ENCODE measurements at regions not wholly inside any gene's neighbourhood (a gene's known extent, or its start where the extent isn't known, plus 50 kb on each side); places are given as distances from the start of the nearest gene placed in this dataset.
"Not testable (repeated sequence)": the region's sequence is repeated elsewhere in the genome, so short reads cannot be mapped to it uniquely, and the experiment has no call there.

GRCh38 chr10:23869548-23869947 is 339.4 kb upstream of the KIAA1217 start:
- no peak for DNase-seq (ENCODE audit: extremely low read depth in 1 of 2, low read depth in 1 of 2)

GRCh38 chr10:23869996-23870395 is 338.9 kb upstream of the KIAA1217 start:
- DNase-seq (ENCODE audit: extremely low read depth in 1 of 2, low read depth in 1 of 2) = no peak

GRCh38 chr10:23870651-23871610 is 338.0 kb upstream of the KIAA1217 start:
- no peak for DNase-seq (ENCODE audit: extremely low read depth in 1 of 2, low read depth in 1 of 2)

GRCh38 chr10:23872290-23872689 is 336.6 kb upstream of the KIAA1217 start:
- DNase-seq (ENCODE audit: extremely low read depth in 1 of 2, low read depth in 1 of 2) = no peak

DNA sequence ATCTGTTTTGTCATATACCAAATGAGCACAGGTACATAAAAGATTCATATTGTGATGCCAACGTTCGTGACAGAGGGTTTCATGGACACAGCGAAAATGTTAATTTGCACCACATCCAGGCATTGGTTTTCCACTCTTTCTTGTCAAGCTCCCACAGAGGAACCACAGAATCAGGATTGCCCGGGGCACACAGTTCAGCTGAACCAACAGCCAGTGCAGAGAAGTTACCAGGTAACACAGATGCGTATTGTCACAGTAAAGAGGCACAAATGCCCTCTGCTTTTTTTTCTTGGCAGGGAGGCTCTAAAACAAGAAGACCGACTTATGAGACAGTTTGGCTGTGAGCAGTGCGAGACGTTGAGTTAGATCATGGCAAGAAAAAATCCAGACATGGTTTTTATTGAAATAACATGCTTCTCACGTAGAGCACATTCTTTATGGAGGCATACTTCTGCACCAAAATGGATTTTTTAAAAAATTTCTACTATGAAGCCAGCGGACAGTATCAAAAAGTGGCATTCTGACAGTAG is 331.1 kb upstream of the KIAA1217 start:
- no peak for DNase-seq (ENCODE audit: extremely low read depth in 1 of 2, low read depth in 1 of 2)

GRCh38 chr10:23884670-23885069 is 324.3 kb upstream of the KIAA1217 start:
- no peak for DNase-seq (ENCODE audit: extremely low read depth in 1 of 2, low read depth in 1 of 2)

DNA sequence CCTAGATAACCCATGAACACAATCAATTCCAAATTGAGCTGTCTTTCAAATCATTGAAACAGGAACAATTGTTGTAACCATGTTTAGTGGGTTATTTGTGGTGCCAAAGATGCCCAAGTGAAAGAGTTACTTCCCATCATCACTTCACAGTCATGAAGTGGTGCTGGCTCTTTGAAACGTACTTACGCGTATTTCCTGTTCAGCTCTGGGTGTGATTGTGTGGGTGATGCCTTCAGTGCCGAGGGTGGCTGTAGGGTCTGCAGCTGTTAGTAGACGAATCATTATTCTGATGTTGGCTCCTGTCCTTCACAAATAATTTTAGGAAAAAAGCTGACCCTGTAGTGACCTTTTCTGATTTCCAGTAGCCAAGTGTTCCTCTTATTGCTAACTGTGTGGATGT is 323.1 kb upstream of the KIAA1217 start:
- DNase-seq (ENCODE audit: extremely low read depth in 1 of 2, low read depth in 1 of 2) = no peak

GRCh38 chr10:23886355-23886754 is 322.6 kb upstream of the KIAA1217 start:
- DNase-seq (ENCODE audit: extremely low read depth in 1 of 2, low read depth in 1 of 2) = no peak

GRCh38 chr10:23891301-23891700 is 317.6 kb upstream of the KIAA1217 start:
- no peak for DNase-seq (ENCODE audit: extremely low read depth in 1 of 2, low read depth in 1 of 2)

DNA sequence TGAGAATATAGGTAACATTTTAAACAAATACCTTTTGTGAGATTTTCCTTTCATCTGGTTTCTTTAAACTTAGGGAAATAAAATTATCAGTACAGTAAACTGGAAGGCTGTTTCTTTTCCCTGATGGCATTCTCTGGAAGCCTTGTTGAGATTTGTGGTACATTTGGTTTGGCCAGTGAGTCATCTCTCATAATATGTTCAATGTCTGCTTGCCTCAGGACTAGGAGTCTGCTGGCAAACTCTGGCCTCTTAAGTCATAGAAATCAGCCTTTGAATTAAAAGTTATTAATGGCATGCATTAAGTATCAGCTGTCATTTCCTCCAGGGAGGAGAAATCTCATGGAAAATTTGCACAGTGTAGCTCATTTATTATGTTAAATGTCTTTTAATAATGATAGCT is 316.6 kb upstream of the KIAA1217 start:
- no peak for DNase-seq (ENCODE audit: extremely low read depth in 1 of 2, low read depth in 1 of 2)

- DNase-seq (ENCODE audit: extremely low read depth in 1 of 2, low read depth in 1 of 2) = no peak
These were observed 311.7 kb upstream of the KIAA1217 start for GRCh38 chr10:23897267-23897666.

DNA sequence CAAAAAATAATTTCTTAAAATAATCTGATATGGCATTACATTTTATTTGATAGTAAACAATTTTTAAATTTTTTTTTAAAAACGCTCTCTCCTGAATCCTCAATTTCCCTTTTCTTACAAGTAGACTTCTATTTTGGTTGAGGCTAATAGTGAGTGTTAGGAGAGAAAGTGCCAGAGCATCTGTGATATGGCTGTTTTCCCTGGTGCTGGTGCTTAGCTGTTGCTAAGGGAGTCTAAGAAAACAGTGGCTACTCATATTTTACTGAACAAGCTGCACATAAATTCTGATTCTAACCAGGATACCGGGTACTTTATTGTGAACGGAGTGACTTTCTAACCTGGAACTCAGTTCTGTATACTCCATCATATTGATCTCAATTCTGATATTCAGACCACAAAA is 311.1 kb upstream of the KIAA1217 start:
- no peak for DNase-seq (ENCODE audit: extremely low read depth in 1 of 2, low read depth in 1 of 2)

- DNase-seq (ENCODE audit: extremely low read depth in 1 of 2, low read depth in 1 of 2) = no peak
These were observed 309.8 kb upstream of the KIAA1217 start for GRCh38 chr10:23899166-23899565.

DNA sequence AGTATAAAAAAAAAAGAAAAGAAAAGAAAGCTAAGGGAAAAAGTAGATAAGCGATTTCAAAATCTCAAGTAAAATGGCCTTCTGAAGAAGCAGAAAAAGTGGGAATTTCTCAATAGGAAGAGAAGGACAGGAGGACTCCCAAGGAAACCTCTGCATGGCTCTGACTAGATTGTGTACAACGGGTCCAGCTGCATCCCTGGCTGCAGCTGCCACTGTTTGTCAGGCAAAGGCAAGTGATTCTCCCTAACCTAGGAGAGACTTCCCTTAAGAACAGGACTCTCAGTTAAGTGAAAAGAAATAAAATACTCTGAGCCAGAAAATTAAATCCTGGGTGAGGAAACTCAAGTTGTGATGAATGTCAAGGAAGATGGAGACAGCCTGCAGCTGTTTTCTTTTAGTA is 298.6 kb upstream of the KIAA1217 start:
- no peak for DNase-seq (ENCODE audit: extremely low read depth in 1 of 2, low read depth in 1 of 2)

GRCh38 chr10:23912884-23913404 is 296.0 kb upstream of the KIAA1217 start:
- no peak for DNase-seq (ENCODE audit: extremely low read depth in 1 of 2, low read depth in 1 of 2)

DNA sequence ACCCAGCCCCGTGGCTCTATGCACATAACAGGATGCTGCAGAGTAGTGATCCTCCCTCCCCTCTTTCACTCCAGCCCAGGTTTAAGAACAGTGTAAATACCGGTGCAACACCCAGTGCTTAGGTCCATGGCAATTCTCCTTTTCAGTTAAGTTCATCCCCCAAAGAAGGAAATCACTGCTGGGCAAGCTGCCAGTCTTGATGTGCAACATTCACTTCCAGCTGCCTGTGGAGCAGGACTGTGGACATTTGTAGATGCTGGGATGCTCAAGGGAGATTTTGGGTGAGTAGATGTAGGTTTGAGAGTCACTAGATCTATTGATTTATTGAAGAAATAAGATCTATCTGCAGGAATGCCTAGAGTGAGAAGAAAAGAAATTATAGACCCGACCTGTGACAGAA is 294.3 kb upstream of the KIAA1217 start:
- DNase-seq (ENCODE audit: extremely low read depth in 1 of 2, low read depth in 1 of 2) = no peak

DNA sequence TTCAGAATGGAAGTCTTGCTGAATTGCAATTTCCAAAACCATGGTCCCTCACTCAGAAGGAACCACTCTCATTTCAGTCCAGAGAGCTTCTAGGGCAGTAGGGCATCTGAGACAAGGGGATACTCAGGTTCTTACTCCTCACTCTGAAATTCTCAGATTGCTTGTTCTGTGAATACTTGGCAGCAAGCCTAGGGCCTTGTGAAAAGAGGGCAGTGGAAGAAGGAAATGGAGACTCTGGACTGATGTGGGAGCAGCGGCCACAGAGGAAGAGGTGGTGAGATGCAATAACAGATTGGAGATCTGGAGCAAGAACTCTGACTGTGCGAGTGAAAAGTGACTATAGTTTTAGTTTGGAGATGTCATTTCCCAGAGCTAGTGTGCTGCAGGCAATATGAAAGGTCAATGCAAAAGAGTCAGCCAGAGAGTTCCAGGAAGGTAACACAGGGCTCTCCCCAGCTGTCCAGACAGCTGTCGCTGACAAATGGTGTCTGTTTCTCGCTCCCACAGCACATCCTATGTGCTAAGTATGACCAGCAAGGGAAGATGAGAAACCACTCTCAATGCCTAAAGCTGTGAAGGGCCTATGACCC is 291.6 kb upstream of the KIAA1217 start:
- DNase-seq (ENCODE audit: extremely low read depth in 1 of 2, low read depth in 1 of 2) = no peak

DNA sequence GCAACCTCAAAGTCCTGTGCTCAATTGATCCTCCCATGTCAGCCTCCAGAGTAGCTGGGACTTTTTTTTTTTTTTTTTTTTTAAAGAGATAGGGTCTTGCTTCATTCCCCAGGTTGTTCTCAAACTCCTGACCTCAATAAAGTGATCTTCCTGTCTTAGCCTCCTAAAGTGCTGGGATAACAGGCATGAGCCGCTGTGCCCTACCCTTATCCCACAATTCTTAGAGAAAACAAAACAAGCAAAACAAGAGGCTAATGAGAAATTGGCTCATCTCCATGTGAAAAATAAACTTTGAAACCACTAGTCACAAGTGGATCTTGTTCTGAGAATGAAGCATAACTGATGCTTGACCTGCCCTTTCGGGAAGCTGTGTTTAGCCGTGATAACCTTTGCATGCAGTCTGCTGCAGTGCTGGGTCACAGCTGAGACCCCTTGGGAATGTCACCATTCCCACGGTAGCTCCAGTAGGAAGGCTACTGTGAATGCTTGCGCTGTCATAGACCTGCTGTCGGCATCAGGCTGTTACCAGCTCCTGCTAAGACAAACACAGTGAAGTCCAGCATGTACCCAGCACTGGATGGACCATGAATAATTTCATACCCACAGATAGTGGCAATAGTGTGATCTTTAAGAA is 290.7 kb upstream of the KIAA1217 start:
- no peak for DNase-seq (ENCODE audit: extremely low read depth in 1 of 2, low read depth in 1 of 2)

GRCh38 chr10:23918839-23919238 is 290.1 kb upstream of the KIAA1217 start:
- no peak for DNase-seq (ENCODE audit: extremely low read depth in 1 of 2, low read depth in 1 of 2)

- DNase-seq (ENCODE audit: extremely low read depth in 1 of 2, low read depth in 1 of 2) = no peak
These were observed 281.2 kb upstream of the KIAA1217 start for GRCh38 chr10:23927576-23928325.

- not testable (repeated sequence) for DNase-seq (ENCODE audit: extremely low read depth in 1 of 2, low read depth in 1 of 2)
These were observed 274.9 kb upstream of the KIAA1217 start for GRCh38 chr10:23934023-23934422.
